ENCODE measurements at regions not wholly inside any gene's neighbourhood (a gene's known extent, or its start where the extent isn't known, plus 50 kb on each side); places are given as distances from the start of the nearest gene placed in this dataset.
A peak's percentile ranks its signal among the peaks of the same experiment; 100 is the strongest.

DNA sequence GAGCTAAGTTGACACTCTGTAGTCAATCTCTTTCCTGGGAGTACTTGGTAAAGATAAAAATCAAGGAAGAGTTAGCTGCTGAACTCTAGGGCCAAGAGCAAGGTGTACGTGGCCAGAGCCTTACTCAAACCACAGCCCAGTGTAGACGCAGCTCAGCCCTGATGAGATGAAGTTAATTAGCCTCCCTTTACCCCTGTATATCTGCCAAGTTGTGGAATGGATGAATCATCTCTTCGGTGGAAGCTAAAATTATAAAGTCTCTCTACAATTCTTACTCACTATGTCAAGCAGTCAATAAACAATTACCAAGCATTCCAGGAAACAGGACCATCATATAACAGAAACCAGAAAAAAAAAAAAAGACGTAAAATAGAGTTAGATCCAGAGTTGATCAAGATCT, 146.9 kb upstream of the UFM1 start:
- DNase-seq (ENCODE audit: low read depth) = peak; percentile 78
- TF ChIP-seq, protein P1, sequence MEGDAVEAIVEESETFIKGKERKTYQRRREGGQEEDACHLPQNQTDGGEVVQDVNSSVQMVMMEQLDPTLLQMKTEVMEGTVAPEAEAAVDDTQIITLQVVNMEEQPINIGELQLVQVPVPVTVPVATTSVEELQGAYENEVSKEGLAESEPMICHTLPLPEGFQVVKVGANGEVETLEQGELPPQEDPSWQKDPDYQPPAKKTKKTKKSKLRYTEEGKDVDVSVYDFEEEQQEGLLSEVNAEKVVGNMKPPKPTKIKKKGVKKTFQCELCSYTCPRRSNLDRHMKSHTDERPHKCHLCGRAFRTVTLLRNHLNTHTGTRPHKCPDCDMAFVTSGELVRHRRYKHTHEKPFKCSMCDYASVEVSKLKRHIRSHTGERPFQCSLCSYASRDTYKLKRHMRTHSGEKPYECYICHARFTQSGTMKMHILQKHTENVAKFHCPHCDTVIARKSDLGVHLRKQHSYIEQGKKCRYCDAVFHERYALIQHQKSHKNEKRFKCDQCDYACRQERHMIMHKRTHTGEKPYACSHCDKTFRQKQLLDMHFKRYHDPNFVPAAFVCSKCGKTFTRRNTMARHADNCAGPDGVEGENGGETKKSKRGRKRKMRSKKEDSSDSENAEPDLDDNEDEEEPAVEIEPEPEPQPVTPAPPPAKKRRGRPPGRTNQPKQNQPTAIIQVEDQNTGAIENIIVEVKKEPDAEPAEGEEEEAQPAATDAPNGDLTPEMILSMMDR (IDR thresholded peaks at IDR 0.05; ENCODE audit: insufficient read depth, low read depth, low read length, missing control alignments) = no peak
- no peak overlapping the region for H3K4me3 ChIP-seq (ENCODE audit: low read length)

DNA sequence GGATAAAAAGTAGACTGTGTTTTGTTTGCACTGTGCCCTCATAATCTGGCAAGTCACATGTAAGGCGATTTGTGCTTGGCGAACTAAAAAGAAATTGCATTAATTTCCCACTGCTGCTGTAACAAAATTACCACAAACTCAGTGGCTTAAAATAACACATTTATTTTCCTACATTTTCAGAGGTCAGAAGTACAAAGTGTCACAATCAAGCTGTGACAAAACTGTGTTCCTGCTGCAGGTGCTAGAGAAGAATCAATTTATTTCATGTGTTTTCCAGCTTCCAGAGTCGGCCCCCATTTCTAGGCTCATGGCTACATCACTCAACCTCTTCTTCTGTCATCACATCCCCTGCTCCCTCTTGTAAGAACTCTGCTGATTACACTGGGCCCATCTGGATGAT, 158.6 kb upstream of the UFM1 start:
- no peak for DNase-seq (ENCODE audit: low read depth)
- TF ChIP-seq, protein P1 (IDR thresholded peaks at IDR 0.05; ENCODE audit: insufficient read depth, low read depth, low read length, missing control alignments) = no peak
- H3K4me3 ChIP-seq (ENCODE audit: low read length) = no peak overlapping the region

DNA sequence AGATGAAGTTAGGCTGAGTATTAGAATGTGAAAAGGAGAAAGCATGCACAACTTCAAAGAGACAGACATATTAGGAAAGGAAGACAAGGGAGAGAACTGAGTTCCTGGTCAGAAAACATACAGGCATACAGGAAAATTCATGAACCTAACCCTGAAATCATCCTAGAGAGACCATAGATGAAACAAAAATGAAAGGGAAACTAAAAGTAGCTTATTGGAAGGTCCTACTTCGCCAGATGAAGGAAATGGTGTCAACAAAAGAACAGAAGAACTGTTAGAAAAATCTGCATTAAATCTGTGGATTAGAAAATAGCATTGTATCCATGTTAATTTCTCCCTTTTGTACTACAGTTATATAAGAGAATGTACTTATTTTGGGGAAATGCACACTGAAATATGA, 169.0 kb upstream of the UFM1 start:
- TF ChIP-seq, protein P1 (IDR thresholded peaks at IDR 0.05; ENCODE audit: insufficient read depth, low read depth, low read length, missing control alignments) = no peak
- no peak overlapping the region for H3K4me3 ChIP-seq (ENCODE audit: low read length)
- DNase-seq (ENCODE audit: low read depth) = no peak

DNA sequence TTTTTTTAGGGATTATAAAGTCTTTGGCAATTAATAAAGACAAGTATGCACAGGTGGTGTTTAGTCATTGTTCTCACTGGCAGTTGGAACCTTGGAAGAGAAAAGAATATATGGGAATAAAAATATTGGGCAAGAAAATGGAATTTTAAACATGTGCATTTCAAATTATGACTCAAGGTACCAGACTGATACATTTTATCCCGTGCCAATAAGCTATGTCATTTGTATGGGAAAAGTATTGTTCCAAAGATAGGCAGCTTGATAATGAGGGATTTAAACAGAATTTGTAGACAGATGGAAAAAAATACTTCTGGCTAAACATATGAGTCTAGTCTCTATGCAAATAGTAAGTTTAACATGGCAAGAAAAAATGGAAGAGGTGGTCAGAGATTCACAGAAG, 169.5 kb upstream of the UFM1 start:
- H3K4me3 ChIP-seq (ENCODE audit: low read length) = no peak overlapping the region
- TF ChIP-seq, protein P1 (IDR thresholded peaks at IDR 0.05; ENCODE audit: insufficient read depth, low read depth, low read length, missing control alignments) = no peak
- peak; percentile 87 for DNase-seq (ENCODE audit: low read depth)

DNA sequence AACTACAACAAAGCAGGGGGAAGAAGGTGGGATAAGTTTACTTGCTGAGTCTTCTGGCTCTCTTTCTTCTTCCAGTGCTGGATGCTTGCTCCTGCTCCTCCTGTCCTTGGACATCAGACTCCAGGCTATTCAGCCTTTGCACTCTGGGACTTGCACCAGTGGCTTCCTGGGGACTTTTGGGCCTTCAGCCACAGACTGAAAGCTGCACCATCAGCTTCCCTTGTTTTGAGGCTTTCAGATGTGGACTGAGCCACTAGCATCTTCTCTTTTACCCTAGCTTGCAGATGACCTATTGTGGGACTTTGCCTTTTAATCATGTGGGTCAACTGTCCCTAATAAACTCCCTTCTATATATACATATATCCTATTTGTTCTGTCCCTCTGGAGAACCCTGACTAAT, 173.0 kb upstream of the UFM1 start:
- no peak overlapping the region for H3K4me3 ChIP-seq (ENCODE audit: low read length)
- DNase-seq (ENCODE audit: low read depth) = no peak
- TF ChIP-seq, protein P1 (IDR thresholded peaks at IDR 0.05; ENCODE audit: insufficient read depth, low read depth, low read length, missing control alignments) = no peak

DNA sequence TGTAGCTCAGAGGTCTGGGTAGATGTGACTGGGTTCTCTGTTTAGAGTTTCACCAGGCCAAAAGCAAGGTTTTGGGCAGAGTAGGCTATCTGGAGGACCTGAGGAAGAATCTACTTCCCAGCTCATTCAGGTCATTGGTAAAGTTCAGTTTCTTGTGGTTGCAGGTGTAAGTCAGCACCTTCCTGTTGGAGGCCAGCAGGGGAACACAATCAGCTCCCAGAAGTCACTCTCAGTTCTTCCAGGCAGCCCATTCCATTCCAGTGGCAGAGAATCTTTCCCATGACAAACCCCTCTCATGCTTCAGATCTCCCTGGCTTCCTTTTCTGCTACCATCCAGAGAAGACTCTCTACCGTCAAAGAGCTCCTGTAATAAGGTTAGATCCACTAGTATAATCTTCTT, 176.2 kb upstream of the UFM1 start:
- H3K4me3 ChIP-seq (ENCODE audit: low read length) = no peak overlapping the region
- TF ChIP-seq, protein P1 (IDR thresholded peaks at IDR 0.05; ENCODE audit: insufficient read depth, low read depth, low read length, missing control alignments) = no peak
- DNase-seq (ENCODE audit: low read depth) = peak; percentile 12

DNA sequence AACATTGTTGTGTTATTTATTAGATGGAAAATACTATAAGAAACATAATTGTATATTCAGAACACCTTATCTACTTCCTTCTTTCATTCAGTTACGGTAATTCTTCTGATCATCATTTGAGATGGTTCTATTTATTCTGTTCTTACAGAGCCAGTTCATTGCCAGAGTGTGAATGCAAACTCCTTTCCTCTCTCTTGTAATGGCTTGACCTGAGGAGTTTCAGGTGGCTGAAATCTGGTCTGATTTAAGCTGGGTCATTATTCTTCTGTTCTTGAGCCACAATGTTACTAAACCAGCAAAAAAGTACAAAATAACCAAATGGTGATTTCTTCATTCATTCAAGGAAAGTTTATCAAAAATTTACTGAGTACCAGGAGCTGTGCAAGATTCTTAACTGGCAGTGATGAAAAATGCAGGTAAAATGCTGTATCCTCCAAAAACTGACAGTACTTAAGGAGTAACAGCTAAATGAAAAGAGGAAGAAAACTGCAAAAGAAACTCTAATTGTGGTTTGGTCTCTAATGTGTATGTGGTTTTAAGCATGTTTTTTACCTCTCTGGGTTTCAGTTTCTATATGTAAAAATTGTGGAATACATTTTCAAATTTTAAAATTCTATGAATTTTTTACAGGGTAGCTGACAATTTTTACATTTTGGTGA, 182.4 kb upstream of the UFM1 start:
- DNase-seq (ENCODE audit: low read depth) = no peak
- TF ChIP-seq, protein P1 (IDR thresholded peaks at IDR 0.05; ENCODE audit: insufficient read depth, low read depth, low read length, missing control alignments) = no peak
- no peak overlapping the region for H3K4me3 ChIP-seq (ENCODE audit: low read length)

Data from epithelial cell of esophagus (primary cell).